IMR-90 (cell line): ENCODE measurements at regions not wholly inside any gene's neighbourhood (a gene's known extent, or its start where the extent isn't known, plus 50 kb on each side); places are given as distances from the start of the nearest gene placed in this dataset.

Experiments
- MAFK ChIP-seq: IDR thresholded peaks from 2 replicates; pipeline ENCODE4 v1.6.1; 2012; ENCODE audit warnings: low read depth, low read length, improper control_type of control experiment
- POLR2A ChIP-seq: IDR thresholded peaks from 2 replicates; pipeline ENCODE4 v1.6.1; 2012; ENCODE audit warnings: mild to moderate bottlenecking, low read depth, low read length
- SMC3 ChIP-seq: fragments of 150-350 bp; IDR thresholded peaks from 2 replicates; pipeline ENCODE4 v1.6.1; 2016; ENCODE audit warnings: low read depth, mild to moderate bottlenecking, antibody characterized with exemption, low read length, moderate library complexity
- TF ChIP-seq, protein P1 (sequence below): conservative IDR thresholded peaks from 2 replicates; pipeline ENCODE4 v1.5.1; 2012; ENCODE audit warnings: mild to moderate bottlenecking, low read depth, low read length, improper control_type of control experiment

DNA sequence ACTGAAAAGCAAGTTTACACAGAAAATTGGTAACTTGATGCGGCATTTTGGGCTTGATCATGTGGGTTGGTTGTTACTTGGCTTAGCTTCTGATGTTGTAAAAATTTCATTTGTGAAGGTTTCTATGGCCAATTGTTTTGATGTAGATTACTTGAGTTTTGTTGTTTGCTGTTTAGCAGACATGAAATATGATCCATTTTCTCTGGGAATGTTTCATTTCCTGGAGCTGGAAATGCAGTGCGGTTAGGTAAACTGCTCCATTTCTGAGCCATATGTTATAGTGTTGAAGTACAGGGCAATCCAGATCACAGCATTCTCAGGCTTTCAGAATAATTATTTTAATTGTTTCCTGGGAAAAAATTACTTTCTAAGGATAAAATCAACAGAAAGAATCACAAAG, 396.9 kb downstream of the ENC1 start:
- no peak for TF ChIP-seq SMC3
- TF ChIP-seq, protein P1, sequence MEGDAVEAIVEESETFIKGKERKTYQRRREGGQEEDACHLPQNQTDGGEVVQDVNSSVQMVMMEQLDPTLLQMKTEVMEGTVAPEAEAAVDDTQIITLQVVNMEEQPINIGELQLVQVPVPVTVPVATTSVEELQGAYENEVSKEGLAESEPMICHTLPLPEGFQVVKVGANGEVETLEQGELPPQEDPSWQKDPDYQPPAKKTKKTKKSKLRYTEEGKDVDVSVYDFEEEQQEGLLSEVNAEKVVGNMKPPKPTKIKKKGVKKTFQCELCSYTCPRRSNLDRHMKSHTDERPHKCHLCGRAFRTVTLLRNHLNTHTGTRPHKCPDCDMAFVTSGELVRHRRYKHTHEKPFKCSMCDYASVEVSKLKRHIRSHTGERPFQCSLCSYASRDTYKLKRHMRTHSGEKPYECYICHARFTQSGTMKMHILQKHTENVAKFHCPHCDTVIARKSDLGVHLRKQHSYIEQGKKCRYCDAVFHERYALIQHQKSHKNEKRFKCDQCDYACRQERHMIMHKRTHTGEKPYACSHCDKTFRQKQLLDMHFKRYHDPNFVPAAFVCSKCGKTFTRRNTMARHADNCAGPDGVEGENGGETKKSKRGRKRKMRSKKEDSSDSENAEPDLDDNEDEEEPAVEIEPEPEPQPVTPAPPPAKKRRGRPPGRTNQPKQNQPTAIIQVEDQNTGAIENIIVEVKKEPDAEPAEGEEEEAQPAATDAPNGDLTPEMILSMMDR: no peak
- no peak for TF ChIP-seq POLR2A
- no peak for TF ChIP-seq MAFK
